SK-N-DZ (cell line): ENCODE measurements at regions not wholly inside any gene's neighbourhood (a gene's known extent, or its start where the extent isn't known, plus 50 kb on each side); places are given as distances from the start of the nearest gene placed in this dataset.

Experiments
- DNase-seq: peaks from one replicate; pipeline ENCODE4 v3.0.0-alpha.2; 2015; ENCODE audit warnings: low spot score

- no peak for DNase-seq
Observed at GRCh38 chr20:9981829-9982228, 53.0 kb upstream of the ANKEF1 start.

- DNase-seq = peak; percentile 67
Observed at GRCh38 chr20:9978397-9979004, 56.3 kb upstream of the ANKEF1 start.

- DNase-seq = no peak
Observed at GRCh38 chr20:9977629-9978028, 57.2 kb upstream of the ANKEF1 start.

- no peak for DNase-seq
Observed at GRCh38 chr20:9974324-9974723, 60.5 kb upstream of the ANKEF1 start.

- no peak for DNase-seq
Observed at GRCh38 chr20:9971746-9972145, 63.0 kb upstream of the ANKEF1 start.

GRCh38 chr20:9969626-9970025 is 65.2 kb upstream of the ANKEF1 start:
- DNase-seq = no peak

- DNase-seq = peak; percentile 50
Observed at GRCh38 chr20:9968015-9968414, 66.8 kb upstream of the ANKEF1 start.

GRCh38 chr20:9966966-9967365 is 67.8 kb upstream of the ANKEF1 start:
- DNase-seq = no peak

- DNase-seq = no peak
Observed at GRCh38 chr20:9963029-9963428, 71.8 kb upstream of the ANKEF1 start.

GRCh38 chr20:9958693-9959092 is 76.1 kb upstream of the ANKEF1 start:
- DNase-seq = no peak

- DNase-seq = no peak
Observed at GRCh38 chr20:9955646-9956045, 79.1 kb upstream of the ANKEF1 start.

GRCh38 chr20:9949563-9949962 is 85.2 kb upstream of the ANKEF1 start:
- no peak for DNase-seq

- DNase-seq = no peak
Observed at GRCh38 chr20:9945408-9945807, 89.4 kb upstream of the ANKEF1 start.

GRCh38 chr20:9942736-9943135 is 92.1 kb upstream of the ANKEF1 start:
- no peak for DNase-seq

GRCh38 chr20:9940329-9940728 is 94.5 kb upstream of the ANKEF1 start:
- no peak for DNase-seq

GRCh38 chr20:9939231-9939630 is 95.6 kb upstream of the ANKEF1 start:
- DNase-seq = no peak

- DNase-seq = no peak
Observed at GRCh38 chr20:9935285-9935684, 96.4 kb upstream of the PAK5 start.

- no peak for DNase-seq
Observed at GRCh38 chr20:9930142-9930541, 91.3 kb upstream of the PAK5 start.

GRCh38 chr20:9928955-9929354 is 90.1 kb upstream of the PAK5 start:
- DNase-seq = no peak

- peak; percentile 51 for DNase-seq
Observed at GRCh38 chr20:9928281-9928737, 89.4 kb upstream of the PAK5 start.

- DNase-seq = no peak
Observed at GRCh38 chr20:9927224-9927623, 88.3 kb upstream of the PAK5 start.

- DNase-seq = peak; percentile 20
Observed at GRCh38 chr20:9926476-9926875, 87.6 kb upstream of the PAK5 start.

GRCh38 chr20:9926007-9926406 is 87.1 kb upstream of the PAK5 start:
- no peak for DNase-seq

GRCh38 chr20:9923648-9924047 is 84.8 kb upstream of the PAK5 start:
- no peak for DNase-seq
